Endodermal cell (in vitro differentiated cells): ENCODE measurements at regions not wholly inside any gene's neighbourhood (a gene's known extent, or its start where the extent isn't known, plus 50 kb on each side); places are given as distances from the start of the nearest gene placed in this dataset.
"Not testable (repeated sequence)": the region's sequence is repeated elsewhere in the genome, so short reads cannot be mapped to it uniquely, and the experiment has no call there.

Experiments used
- DNase-seq: peaks from one replicate; pipeline ENCODE4 v3.0.0-alpha.2; 2017
- H3K27ac ChIP-seq: 2 replicates; pipeline ENCODE4 v1.5.1; 2013; ENCODE audit warnings: mild to moderate bottlenecking, low read depth, low read length, moderate library complexity
- H3K27me3 ChIP-seq: 2 replicates; pipeline ENCODE4 v1.6.1; 2013; ENCODE audit warnings: mild to moderate bottlenecking, low read length, moderate library complexity; ENCODE audit not compliant: insufficient read depth, control insufficient read depth, poor library complexity, severe bottlenecking
- H3K36me3 ChIP-seq: 2 replicates; pipeline ENCODE4 v1.7.0; 2013; ENCODE audit warnings: mild to moderate bottlenecking, low read length, moderate library complexity; ENCODE audit not compliant: control insufficient read depth, insufficient read depth
- H3K4me1 ChIP-seq: one replicate; pipeline ENCODE4 v1.7.0; 2013; ENCODE audit warnings: low read length; ENCODE audit not compliant: control insufficient read depth, insufficient read depth
- H3K4me3 ChIP-seq: 2 replicates; pipeline ENCODE4 v1.5.1; 2013; ENCODE audit warnings: mild to moderate bottlenecking, low read length, moderate library complexity
- H3K9ac ChIP-seq: 2 replicates; pipeline ENCODE4 v1.6.1; 2013; ENCODE audit warnings: mild to moderate bottlenecking, low read length, moderate library complexity; ENCODE audit not compliant: poor library complexity, severe bottlenecking; ENCODE audit errors: extremely low read depth
- H3K9me3 ChIP-seq: 2 replicates; pipeline ENCODE4 v1.6.1; 2013; ENCODE audit warnings: mild to moderate bottlenecking, low read length, moderate library complexity; ENCODE audit not compliant: control insufficient read depth
- H3K27ac Mint-ChIP-seq: 2 replicates; pipeline ENCODE4 v1.8.0; 2020; ENCODE audit warnings: mixed read lengths
- H3K27me3 Mint-ChIP-seq: 2 replicates; pipeline ENCODE4 v1.8.0; 2021; ENCODE audit warnings: mild to moderate bottlenecking, mixed read lengths; ENCODE audit not compliant: insufficient read depth
- H3K36me3 Mint-ChIP-seq: 2 replicates; pipeline ENCODE4 v1.8.0; 2020; ENCODE audit warnings: low read depth, mixed read lengths
- H3K4me1 Mint-ChIP-seq: 2 replicates; pipeline ENCODE4 v1.8.0; 2020; ENCODE audit warnings: mixed read lengths
- H3K4me3 Mint-ChIP-seq: 2 replicates; pipeline ENCODE4 v1.8.0; 2020; ENCODE audit warnings: mild to moderate bottlenecking, moderate library complexity, mixed read lengths
- H3K9me3 Mint-ChIP-seq: 2 replicates; pipeline ENCODE4 v1.8.0; 2020; ENCODE audit warnings: mild to moderate bottlenecking, mixed read lengths
- WGBS, 2 experiments: methylation state at CpG; one replicate each; pipeline versions ENCODE4 v1.1.5 to v1.1.7; 2013; ENCODE audit warnings: missing lambda C conversion rate in 2 of 2, mixed read lengths in 1 of 2; ENCODE audit not compliant: insufficient coverage in 1 of 2, insufficient read length in 1 of 2; 5-methylcytosine and 5-hydroxymethylcytosine counted together
- TF ChIP-seq, protein P1 (sequence below): fragments of 200-600 bp; sonication (generic); conservative IDR thresholded peaks from 2 replicates; pipeline ENCODE4 v1.5.0; 2021; ENCODE audit warnings: antibody characterized with exemption, mild to moderate bottlenecking

- Histone ChIP-seq H3K4me3 (no peak overlapping the region), H3K27ac (no peak overlapping the region), H3K9me3 (peaks cover 60% of the 10 kb centered on the region), H3K4me1 (no peaks in the 10 kb centered on the region), H3K9ac (no peak overlapping the region), H3K36me3 (no peaks in the 10 kb centered on the region), H3K27me3 (no peaks in the 10 kb centered on the region)
- Mint-ChIP-seq H3K27ac (no peak overlapping the region), H3K4me1 (no peaks in the 10 kb centered on the region), H3K27me3 (no peaks in the 10 kb centered on the region), H3K9me3 (peaks cover 87% of the 10 kb centered on the region), H3K36me3 (peaks cover 2% of the 10 kb centered on the region), H3K4me3 (no peak overlapping the region)
- no peak for DNase-seq
- WGBS, 2 experiments = 90 to 100% methylated on average over 1 of the region's 1 CpG
- TF ChIP-seq, protein P1, sequence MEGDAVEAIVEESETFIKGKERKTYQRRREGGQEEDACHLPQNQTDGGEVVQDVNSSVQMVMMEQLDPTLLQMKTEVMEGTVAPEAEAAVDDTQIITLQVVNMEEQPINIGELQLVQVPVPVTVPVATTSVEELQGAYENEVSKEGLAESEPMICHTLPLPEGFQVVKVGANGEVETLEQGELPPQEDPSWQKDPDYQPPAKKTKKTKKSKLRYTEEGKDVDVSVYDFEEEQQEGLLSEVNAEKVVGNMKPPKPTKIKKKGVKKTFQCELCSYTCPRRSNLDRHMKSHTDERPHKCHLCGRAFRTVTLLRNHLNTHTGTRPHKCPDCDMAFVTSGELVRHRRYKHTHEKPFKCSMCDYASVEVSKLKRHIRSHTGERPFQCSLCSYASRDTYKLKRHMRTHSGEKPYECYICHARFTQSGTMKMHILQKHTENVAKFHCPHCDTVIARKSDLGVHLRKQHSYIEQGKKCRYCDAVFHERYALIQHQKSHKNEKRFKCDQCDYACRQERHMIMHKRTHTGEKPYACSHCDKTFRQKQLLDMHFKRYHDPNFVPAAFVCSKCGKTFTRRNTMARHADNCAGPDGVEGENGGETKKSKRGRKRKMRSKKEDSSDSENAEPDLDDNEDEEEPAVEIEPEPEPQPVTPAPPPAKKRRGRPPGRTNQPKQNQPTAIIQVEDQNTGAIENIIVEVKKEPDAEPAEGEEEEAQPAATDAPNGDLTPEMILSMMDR = no peak
Measured at GRCh38 chr7:153224890-153225289, 465.3 kb downstream of the ACTR3B start.

- H3K4me3 ChIP-seq, H3K27ac Mint-ChIP-seq, H3K27me3 Mint-ChIP-seq, H3K36me3 Mint-ChIP-seq, H3K4me1 Mint-ChIP-seq, H3K4me1 ChIP-seq, H3K36me3 ChIP-seq, H3K4me3 Mint-ChIP-seq, H3K27ac ChIP-seq, H3K9ac ChIP-seq, DNase-seq, H3K27me3 ChIP-seq: not testable (repeated sequence)
- H3K9me3 Mint-ChIP-seq = peaks cover 40% of the 10 kb centered on the region
- 86% methylated on average over 7 of the region's 7 CpGs; no CpG with 5 or more reads in 1 of the 2 experiments for whole genome bisulfite sequencing, 2 experiments
- peaks cover 63% of the 10 kb centered on the region for H3K9me3 ChIP-seq
Measured at GRCh38 chr7:153245136-153245535, 485.6 kb downstream of the ACTR3B start.

- H3K9me3 Mint-ChIP-seq = peaks cover 41% of the 10 kb centered on the region
- no peaks in the 10 kb centered on the region for H3K27me3 Mint-ChIP-seq
- H3K4me3 Mint-ChIP-seq = no peak overlapping the region
- Histone ChIP-seq H3K4me3 (no peak overlapping the region), H3K27ac (no peak overlapping the region), H3K4me1 (no peaks in the 10 kb centered on the region), H3K27me3 (no peaks in the 10 kb centered on the region), H3K9me3 (peaks cover 68% of the 10 kb centered on the region), H3K36me3 (no peaks in the 10 kb centered on the region), H3K9ac (no peak overlapping the region)
- DNase-seq = no peak
- TF ChIP-seq, protein P1 = no peak
- H3K27ac Mint-ChIP-seq = no peak overlapping the region
- H3K36me3 Mint-ChIP-seq = no peaks in the 10 kb centered on the region
- no peaks in the 10 kb centered on the region for H3K4me1 Mint-ChIP-seq
- 50 to 79% methylated on average over 1 of the region's 1 CpG for WGBS, 2 experiments
Measured at GRCh38 chr7:153245809-153246208, 486.3 kb downstream of the ACTR3B start.

GRCh38 chr7:153247926-153248325 is 488.4 kb downstream of the ACTR3B start:
- peaks cover 86% of the 10 kb centered on the region for H3K9me3 ChIP-seq
- H3K27me3 ChIP-seq = no peaks in the 10 kb centered on the region
- no peak overlapping the region for H3K4me3 Mint-ChIP-seq
- no peak overlapping the region for H3K4me3 ChIP-seq
- H3K36me3 ChIP-seq = no peaks in the 10 kb centered on the region
- H3K9me3 Mint-ChIP-seq = peaks cover 55% of the 10 kb centered on the region
- DNase-seq = no peak
- H3K36me3 Mint-ChIP-seq = no peaks in the 10 kb centered on the region
- WGBS, 2 experiments = 87 to 94% methylated on average over 3 of the region's 4 CpGs
- no peak overlapping the region for H3K27ac Mint-ChIP-seq
- no peak overlapping the region for H3K9ac ChIP-seq
- H3K4me1 Mint-ChIP-seq = no peaks in the 10 kb centered on the region
- no peak overlapping the region for H3K27ac ChIP-seq
- TF ChIP-seq, protein P1 = no peak
- no peaks in the 10 kb centered on the region for H3K4me1 ChIP-seq
- no peaks in the 10 kb centered on the region for H3K27me3 Mint-ChIP-seq
